ENCODE measurements at regions not wholly inside any gene's neighbourhood (a gene's known extent, or its start where the extent isn't known, plus 50 kb on each side); places are given as distances from the start of the nearest gene placed in this dataset.
"Not testable (repeated sequence)": the region's sequence is repeated elsewhere in the genome, so short reads cannot be mapped to it uniquely, and the experiment has no call there.

GRCh38 chr20:4465212-4465611 lies 216.1 kb upstream of the ADRA1D start:
- no peak for FAIRE-seq

DNA sequence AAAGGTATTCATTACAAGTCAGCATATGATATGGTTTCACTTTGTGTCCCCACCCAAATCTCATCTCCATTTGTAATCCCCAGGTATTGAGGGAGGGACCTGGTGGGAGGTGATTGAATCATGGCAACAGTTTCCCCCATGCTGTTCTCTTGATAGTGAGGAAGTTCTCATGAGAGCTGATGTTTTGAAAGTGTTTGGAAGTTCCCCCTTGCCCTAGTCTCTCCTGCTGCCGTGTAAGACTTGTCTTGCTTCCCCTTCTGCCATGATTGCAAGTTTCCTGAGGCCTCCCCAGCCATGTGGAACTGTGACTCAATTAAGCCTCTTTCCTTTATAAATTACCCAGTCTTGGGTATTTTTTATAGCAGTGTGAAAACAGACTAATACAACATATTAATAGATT lies 213.7 kb upstream of the ADRA1D start:
- not testable (repeated sequence) for FAIRE-seq

DNA sequence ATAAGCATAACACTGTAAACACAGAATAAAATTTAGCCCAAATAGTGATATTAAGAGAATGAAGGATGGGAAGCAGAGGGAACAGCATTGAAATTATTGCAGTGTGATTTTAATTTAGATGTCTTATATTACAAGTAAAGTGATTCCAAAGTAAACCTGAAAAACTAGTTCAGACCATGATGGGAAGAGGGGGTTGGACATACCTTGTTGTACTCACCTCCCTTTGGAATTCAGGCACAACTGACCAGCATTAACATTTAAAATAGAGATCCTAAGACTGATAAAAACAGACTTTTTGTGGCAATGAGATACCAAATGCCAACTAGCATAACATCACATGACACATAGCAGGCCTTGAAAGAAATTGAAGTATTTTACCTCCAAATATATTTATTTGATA lies 210.0 kb upstream of the ADRA1D start:
- FAIRE-seq, result no peak

DNA sequence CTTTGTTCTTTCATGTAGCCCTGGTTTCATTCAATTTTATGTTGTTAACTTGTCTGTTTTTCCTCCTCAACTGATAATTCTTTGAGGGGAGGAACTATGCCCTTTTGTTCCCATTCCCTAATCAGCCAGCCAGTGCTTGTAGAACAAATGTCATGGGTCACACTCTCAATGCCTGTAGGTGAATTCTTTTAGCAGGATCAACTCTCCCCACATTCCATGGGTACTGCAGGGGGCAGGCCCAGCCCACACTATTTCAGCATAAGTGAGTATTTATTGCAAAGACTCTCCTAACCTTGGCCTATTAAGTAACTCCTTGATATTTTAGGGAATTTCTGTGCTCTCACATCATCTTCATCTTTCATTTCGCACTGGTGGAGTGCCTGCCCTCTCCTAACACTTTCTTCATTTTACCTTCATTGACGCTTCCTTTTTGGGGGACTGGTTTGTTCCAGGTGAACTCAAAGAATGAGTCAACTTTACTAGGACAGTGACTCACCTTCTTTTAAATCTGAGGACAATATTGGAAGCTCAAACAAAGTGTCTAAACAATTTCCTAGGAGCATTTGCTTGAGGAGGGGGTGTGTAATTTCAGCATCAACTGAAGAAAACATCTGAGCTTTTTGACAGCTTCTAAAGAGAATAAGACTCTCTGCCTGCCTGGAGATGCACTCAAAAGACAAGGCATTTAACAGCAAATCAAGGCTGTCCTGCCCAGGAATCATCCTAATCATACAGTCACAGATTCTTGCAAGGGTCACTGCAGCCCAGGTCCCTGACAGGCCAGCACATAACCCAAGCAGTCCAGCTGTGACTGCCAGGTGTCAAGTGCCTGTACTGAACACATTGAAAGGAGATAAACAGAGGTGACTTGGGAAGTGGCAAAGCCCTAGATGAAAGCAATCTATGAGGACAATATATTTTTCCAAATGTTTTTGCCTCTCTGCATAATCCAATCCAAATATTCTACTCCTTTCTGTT lies 208.8 kb upstream of the ADRA1D start:
- FAIRE-seq, result no peak

DNA sequence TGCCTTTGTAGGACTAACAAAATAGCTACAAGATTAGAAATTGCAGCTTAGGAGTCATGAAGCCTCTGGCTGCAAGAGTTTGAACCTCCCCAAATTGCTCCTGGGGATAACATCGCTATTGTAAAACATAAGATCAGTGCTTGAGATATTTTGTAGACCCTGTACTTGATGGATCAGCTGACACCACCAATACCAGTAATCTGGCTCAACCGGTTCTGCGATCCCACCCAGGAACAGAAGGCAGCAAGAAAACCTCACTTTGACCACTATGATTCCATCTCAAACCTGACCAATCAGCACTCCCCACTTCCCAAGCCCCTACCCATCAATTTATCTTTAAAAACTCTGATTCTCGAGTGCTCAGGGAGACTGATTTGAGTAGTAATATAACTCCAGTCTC lies 206.9 kb upstream of the ADRA1D start:
- no peak for FAIRE-seq

GRCh38 chr20:4455301-4455701 lies 206.2 kb upstream of the ADRA1D start:
- no peak for FAIRE-seq

DNA sequence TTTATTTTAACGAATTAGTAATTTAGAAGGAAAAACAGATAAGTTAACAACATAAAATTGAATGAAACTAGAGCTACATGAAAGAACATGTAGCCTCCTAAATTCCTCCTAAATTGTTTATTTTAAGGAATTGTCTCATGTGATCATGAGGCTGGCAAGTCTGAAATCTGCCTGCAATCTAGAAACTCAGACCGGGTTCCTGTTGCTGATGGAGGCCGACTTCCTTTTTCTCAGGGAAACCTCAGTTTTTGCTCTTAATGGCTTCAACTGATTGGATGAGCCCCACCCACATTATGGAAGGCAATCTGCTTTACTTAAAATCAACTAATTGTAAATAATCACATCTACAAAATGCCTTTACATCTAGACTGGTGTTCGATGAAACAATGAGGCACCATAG lies 205.0 kb upstream of the ADRA1D start:
- no peak for FAIRE-seq

GRCh38 chr20:4453359-4453758 lies 204.3 kb upstream of the ADRA1D start:
- FAIRE-seq, result no peak

GRCh38 chr20:4451487-4452081 lies 202.5 kb upstream of the ADRA1D start:
- no peak for FAIRE-seq

DNA sequence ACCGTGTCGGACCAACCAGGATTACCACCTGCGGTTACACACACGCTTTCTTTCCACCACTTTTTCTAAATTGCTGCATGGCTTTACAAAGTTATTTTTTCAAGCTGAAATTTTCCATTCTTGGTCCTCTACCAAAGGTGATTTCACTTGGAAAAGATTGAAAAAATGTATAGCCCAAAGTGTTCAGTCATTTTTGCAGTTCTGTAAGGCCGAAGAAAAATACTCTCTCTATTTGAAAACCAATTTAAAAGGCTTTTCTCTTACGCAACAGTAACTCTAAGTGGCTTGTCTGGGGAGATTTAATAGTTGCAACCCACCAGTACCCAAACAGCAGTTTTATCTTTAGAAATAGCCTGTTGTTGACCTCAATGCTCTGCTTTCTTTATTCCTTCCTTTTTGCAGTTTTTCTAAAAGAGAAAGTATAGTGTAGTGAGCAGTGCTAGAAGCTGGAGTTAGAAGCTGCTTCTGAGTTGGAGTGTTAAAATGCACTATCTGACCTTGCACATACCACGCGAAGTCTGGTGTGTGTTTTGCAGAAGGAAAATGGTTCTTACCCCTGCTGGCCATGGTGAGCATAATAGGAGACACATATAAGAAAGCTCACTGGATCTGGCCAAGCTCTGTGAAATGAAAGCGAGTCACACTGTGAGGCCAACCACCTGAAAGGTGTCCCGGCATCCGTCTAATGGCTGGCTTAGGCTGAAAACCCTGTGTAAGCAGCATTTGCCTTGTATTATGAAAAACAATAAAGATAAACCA lies 201.0 kb upstream of the ADRA1D start:
- no peak for FAIRE-seq

- FAIRE-seq, result no peak
These were observed 196.7 kb upstream of the ADRA1D start for GRCh38 chr20:4445784-4446183.

DNA sequence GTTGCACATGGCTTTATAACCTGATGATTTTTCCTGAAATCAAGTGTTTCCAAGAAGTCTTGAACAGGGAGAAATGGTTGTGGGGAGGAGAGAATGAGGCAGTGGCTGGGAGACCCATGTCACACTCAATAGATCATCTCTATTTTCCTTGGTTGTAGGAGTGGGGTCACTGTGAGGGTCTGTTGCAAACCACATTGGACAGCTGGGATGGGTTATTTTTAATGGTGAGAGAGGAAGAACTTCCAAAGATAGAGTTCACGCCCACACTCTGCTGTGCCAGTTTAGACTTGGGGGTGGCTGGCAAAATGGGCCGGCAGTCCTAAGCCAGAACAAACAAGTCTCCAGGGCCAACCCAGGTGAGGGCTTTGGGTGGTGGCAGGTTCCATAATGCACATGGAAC lies 196.2 kb upstream of the ADRA1D start:
- no peak for FAIRE-seq

DNA sequence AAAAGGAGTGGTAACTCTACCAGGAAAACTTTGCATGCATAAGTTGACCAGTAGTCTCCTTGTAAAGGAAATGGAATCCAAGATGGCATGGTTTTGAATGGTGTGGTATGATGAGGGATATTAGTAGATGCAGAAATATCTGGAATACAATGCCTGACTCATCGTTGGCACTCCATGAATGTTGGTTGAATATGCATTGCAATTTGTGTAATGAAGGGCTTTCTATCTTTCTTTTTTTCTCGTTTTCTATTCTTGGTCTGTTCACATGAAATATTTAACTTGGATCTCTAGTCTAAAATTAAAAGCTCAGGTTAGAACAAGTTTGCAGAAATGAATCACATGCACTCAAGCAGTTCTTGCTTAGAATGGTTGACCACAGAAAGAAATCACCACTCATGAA lies 195.3 kb upstream of the ADRA1D start:
- FAIRE-seq, result no peak

GRCh38 chr20:4443016-4443415 lies 193.9 kb upstream of the ADRA1D start:
- no peak for FAIRE-seq

DNA sequence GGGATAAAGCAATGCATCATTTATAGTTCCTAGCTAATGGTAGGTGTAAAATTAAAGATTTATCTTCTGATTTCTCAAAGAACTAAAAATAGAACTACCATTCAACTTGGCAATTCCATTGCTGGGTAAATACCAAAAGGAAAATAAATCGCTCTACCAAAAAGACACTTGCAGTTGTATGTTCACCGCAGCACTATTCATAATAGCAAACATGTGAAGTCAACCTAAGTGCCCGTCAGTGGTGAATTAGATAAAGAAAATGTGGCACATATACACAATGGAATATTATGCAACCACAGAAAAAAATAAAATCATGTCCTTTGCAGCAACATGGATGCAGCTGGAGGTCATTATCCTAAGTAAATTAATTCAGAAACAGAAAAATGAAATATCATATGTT lies 192.8 kb upstream of the ADRA1D start:
- no peak for FAIRE-seq

DNA sequence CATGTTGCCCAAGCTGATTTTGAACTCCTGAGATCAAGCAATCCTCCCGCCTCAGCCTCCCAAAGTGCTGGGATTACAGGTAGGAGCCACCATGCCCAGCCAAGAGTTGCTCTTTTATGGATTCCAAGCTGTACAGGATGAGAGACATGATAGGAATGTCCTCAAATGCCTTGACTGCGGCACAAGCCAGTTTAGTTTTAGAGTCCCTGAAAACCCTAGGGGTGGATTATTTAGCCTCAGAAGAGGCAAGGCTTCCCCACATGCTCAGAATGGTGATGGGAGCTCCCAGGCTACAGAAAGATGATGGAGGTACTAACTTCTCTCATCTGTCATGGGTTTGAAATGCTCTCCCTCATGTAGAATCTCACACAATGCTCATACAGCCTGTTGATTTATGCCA lies 192.1 kb upstream of the ADRA1D start:
- no peak for FAIRE-seq

- no peak for FAIRE-seq
These were observed 190.4 kb upstream of the ADRA1D start for GRCh38 chr20:4439461-4439860.

DNA sequence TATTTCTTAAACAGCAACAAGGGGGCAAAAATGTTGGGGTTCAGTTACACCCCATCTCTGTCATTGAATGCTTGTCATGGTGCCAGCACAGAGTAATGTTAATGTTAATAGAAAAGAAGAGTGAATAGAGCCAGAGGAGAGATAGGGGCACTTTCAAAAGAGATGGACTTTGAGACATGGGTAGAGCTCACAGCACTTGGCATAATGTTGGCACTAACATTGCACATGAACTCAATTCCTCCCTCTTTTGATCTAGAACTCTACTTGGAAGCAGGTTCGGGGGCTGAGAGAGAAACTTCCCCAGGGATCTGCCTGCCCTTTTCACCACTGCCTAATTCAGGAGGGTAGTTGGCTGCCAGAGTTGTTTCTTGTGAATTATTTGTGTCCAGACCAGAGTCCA lies 188.0 kb upstream of the ADRA1D start:
- FAIRE-seq, result no peak

DNA sequence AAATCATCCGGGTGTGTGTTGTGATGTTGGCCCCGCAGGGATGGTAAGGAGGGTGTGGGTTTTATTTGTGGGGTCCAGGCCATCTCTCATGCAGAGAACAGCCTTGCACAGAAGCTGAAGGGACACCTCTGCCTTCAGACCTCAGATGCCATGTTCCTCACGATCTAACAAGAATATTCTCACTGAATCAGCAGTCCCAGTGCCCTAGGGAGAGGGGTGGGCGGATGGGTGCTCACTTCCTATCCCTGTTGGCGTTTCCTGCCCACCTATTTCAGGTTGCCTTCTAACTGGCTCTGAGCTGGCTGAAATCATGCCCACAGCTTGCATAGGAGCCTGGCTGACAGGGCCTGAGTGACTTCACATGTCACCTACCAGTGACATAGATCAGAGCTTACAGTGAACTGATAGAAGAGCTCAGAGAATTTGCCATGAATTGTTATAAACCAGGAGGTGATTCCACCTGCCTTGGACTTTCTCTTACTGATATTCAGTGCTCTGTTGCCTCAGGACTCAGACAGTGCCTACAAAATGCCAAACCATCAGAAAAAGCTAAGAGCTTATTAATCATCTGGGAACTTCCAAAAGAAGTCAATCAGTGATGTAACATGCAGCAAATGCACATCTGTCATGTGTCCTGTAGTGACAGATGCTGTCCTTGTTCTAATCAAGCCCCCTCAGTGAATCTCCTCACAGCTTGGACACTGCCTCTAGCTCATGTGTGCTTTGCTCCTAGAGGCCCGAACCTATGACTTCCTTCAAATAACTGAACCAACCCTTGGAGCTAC lies 186.8 kb upstream of the ADRA1D start:
- no peak for FAIRE-seq

- FAIRE-seq, result no peak
These were observed 186.1 kb upstream of the ADRA1D start for GRCh38 chr20:4435225-4435624.

DNA sequence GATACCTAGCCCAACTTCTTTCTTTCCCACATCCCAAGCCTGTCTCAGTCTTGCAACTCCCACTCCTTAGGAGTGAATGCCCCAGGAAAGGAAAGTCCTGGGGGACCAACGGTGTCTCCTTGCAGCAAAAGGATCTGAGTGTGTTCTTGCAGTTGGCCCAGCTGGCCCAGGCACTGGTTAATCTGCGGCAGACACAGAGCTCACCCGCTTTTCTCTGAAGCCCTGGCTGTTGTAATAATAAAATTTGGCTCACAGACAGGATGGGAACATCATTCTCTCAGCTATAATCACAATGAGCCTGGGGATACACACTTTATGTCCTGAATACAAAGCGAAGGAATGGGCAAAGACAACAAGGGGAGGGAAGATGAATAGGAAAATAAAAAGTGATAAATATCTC lies 185.6 kb upstream of the ADRA1D start:
- FAIRE-seq, result no peak

GRCh38 chr20:4431446-4431845 lies 182.4 kb upstream of the ADRA1D start:
- FAIRE-seq, result no peak

- FAIRE-seq, result not testable (repeated sequence)
These were observed 181.7 kb upstream of the ADRA1D start for GRCh38 chr20:4430826-4431225.

Measured in A204.1 (cell line).